SKM-1 treated with dmso at 0.1 percent for 144 hours (cell line): ENCODE measurements at regions not wholly inside any gene's neighbourhood (a gene's known extent, or its start where the extent isn't known, plus 50 kb on each side); places are given as distances from the start of the nearest gene placed in this dataset.
"Not testable (repeated sequence)": the region's sequence is repeated elsewhere in the genome, so short reads cannot be mapped to it uniquely, and the experiment has no call there.

Source experiments
- DNase-seq: peaks from one replicate; lab custom pipeline; 2025; ENCODE audit not compliant: unreplicated experiment; lab: John Stamatoyannopoulos, UW

- no peak for DNase-seq
Observed at GRCh38 chr21:35394049-35394448, 344.9 kb upstream of the RUNX1 start.

DNA sequence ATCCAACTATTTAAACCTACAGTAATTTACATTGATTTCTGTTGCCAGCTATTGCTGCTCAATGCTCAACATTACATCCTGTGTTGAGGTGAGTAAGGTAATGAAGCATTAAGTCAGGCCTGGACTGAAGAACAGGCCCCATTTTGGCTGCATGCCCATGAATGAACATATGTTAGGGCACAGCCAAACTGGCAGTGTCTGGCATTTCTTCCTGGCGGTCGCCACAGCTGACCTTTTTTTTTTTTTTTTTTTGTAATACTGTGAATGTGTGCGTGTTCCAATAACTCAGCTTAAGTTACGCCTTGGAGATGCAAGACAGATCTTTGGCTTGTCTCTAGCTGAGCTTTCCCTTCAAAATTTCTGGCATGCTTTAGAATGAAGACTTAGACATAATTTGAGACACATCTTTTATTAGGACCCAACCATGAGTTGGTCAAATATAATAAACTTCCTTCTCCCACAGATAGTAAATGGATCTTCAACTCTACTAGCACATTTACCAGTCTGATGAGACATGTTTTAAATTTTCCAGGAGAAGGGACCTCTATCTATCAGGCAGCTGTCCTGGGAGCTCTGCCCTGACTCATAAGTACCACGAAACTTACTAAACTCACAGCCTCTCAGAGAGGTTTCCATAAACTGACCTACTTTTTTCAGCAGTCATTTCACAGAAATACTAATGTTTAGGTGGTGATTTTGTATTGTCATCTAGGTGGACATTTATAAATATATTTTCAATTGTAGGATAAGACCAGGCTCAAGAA, 341.1 kb upstream of the RUNX1 start:
- no peak for DNase-seq

DNA sequence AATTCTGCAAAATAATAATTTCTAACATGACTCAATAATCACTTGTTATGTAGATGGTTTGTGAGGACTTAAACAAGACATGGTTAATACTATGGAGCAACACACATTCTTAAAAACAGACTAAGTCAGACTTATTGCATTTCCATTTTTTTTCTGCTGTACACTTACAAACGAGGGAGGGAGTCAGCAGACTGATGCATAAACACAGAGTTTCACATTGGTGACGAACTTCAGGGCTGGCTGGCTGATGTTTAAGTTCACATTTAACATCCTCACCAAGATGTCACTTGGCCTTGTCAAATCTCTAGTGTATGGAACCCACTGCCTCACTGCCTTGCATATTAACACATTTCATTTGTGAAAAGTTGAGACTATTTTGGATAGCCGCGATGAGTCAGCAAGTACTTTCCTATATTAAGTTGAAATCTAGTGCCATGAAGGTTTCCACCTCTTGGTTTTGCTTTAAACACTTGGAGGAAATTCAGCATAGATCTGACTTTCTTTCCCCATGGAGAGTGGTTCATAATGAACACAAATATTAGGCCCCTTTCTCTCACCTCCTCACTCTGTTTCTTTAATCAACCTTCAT, 337.5 kb upstream of the RUNX1 start:
- DNase-seq = no peak

DNA sequence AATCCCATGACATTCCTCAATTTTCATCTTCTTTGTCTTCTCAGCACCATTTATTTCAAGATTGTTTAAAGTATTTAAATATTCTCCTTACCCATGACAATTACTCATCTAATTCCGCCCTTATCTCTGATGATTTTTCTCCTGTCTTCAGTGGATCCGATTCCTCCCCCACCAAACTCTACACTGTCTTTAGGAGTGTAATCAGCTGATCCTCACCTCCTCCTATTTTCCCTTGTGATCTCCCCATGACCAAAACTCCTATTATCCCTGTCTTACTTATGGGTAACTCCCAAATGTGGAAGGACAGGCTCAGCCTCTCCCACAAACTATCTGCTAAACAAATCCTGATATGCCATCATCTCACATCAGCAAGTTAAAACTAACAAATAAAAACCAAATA, 335.3 kb upstream of the RUNX1 start:
- no peak for DNase-seq

DNA sequence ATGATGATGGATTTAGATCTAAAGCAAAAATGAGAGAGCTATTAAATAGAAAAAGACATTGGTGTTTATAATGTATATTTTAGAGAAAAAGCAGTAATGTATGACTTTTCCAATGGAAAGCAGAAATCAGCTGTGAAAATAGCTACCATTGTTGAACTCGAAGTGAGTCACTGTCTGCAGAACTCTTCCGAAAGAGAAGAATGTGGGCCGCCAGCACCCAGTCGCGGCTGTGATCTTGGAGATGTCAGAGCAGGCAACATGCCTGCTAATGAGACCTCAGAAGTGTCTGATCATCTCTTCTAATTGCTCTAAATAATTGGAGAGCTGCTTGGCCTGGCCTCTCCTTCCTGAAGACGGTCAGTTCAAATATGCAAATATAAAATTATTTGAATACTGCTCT, 333.6 kb upstream of the RUNX1 start:
- DNase-seq = no peak

GRCh38 chr21:35381743-35382310, 332.7 kb upstream of the RUNX1 start:
- no peak for DNase-seq

DNA sequence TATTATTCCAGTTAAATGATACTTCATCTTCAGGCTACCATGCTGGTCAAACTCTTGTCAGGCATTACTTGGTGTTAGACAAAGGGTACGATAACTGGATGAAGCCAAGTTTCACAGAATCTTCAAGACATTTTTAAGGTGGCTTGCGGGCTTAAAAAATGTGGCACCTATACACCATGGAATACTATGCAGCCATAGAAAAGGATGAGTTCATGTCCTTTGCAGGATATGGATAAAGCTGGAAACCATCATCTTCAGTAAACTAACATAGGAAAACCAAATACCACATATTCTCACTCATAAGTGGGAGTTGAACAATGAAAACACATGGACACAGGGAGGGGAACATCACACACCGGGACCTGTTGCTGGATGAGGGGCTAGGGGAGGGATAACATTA, 331.2 kb upstream of the RUNX1 start:
- DNase-seq = not testable (repeated sequence)

GRCh38 chr21:35378881-35379280, 329.8 kb upstream of the RUNX1 start:
- DNase-seq = no peak

GRCh38 chr21:35377505-35378090, 328.5 kb upstream of the RUNX1 start:
- no peak for DNase-seq

DNA sequence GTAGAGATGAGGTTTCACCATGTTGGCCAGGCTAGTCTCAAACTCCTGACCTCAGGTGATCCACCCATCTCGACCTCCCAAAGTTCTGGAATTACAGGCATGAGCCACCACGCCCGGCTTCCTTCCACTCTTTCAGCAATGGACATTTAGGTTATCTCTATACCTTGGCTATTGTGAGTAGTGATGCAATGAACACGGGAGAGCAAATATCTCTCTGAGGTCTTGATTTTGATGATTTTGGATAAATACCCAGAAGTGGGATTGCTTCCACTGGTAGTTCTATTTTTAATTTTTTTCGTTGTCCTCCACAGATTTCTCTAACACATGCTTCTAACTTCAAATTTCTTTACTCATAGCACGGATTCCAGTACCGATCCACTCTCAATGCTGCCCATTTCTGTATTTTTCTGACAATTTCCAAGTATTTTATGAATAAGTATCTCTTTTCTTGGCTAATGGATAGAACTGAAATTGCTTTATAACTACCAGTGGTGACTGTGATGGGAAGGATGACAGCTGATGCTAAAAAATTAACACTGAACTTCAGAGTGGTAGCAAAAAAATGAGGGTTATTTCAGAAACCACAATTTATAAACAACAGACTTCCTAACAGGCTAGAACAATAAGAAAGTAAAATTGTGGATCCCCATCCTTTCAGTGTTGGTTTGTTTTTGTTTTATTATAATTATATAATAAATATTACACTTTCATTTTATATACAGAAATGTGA, 327.5 kb upstream of the RUNX1 start:
- DNase-seq = no peak

DNA sequence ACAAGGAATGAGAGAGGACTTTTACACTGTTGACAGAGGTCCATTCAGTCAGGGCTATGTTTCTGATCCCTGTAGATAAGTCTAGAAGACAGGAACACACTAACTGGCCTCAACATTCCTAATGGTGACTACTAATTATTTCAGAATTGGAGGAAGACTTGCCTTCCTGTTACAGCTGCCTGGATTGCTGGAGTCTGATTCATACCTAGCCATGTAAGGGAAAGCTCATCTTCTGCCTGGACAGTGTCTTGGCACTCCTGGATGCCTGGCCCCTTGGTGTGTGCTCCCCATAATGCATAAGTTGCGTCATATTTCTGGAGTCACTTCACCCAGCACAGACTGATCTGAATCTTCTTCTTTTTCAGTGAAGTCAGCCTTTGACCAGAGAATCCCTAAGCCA, 326.0 kb upstream of the RUNX1 start:
- DNase-seq = no peak

- no peak for DNase-seq
Observed at GRCh38 chr21:35373998-35374397, 324.9 kb upstream of the RUNX1 start.

DNA sequence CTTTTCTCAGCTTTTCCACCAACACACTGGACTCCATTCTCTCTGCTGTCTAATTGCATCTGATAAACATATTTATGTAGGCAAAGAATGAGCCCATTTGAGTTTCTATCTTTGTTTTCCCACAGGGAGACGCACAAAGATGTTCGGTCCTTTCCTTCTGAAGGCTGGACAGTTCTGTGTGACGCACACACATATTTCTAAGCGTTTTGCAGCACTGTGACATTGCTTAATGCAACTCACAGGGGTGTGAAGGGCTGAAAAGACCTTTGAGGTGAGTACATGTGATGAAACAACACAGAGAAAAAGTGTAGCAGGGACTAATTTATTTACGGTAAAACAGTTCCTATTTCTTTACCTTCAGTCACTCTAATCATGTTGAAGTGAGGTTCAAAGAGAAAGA, 323.1 kb upstream of the RUNX1 start:
- no peak for DNase-seq

DNA sequence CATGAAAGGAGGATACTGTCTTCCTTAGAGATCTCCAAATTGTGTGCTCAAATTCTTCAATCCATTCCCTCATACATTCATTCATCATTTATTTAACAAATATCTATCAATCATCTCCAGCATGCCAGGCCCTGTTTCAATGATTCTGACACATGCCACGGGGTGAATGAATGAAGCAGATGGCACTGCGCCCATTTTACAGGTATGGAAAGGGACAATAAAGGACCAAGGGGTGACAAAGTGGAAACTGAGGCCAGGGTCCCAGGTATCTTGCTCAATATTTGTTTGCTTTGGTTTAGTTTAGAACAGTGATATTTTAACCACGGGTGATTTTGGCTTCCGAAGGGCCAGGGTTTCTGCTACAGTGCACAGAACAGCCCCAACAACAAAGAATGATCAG, 321.6 kb upstream of the RUNX1 start:
- DNase-seq = no peak

GRCh38 chr21:35370071-35370470, 321.0 kb upstream of the RUNX1 start:
- DNase-seq = no peak

DNA sequence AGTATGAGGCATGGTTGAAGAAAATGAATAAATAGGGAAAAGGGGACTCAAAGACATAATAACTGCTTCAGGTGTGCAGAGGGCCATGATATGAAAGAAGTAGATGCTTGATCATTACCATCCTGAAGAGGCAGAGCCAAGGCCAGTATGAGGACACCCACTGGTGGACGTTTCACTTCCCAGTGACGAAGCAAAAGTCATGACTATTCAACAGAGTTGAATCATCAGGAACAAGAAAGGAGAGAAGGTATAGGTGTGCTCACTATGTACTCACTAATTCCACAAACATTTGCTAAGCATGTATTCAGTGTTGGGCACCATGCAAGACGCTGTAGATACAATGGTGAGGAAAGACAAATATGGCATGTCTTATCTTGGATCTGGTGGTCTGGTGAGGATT, 319.2 kb upstream of the RUNX1 start:
- no peak for DNase-seq

- no peak for DNase-seq
Observed at GRCh38 chr21:35367553-35367952, 318.5 kb upstream of the RUNX1 start.

DNA sequence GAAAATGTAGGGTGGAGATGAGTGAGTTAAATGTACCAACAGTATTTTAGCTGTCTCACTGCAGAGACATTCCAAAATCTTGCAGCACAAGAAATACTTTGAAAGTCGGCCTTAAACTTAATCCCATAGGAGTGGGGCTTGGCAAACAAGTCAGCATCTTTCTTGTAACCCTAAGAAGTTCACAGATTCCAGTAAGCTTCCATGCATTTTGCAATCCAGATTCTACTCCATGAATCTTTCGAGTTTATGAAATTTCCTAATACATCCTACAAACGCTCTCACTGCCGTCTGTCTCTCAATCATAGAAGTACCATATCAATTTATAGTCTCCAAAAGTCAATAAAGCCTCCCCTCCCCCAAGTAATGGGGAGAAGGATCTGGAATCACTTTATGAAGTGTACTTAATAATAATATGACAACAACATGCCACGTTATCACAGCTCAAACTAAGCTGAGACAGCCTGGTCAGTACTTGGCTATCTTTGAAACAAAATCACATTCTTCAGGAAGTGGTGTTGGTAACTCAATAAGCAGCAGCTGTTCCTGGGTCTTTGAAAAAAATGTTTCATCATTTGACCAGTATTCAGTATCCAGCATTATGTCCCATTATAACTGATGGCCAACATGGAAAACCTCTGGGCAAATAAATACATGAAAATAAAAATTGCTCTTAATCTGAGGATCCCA, 317.4 kb upstream of the RUNX1 start:
- DNase-seq = no peak

- DNase-seq = no peak
Observed at GRCh38 chr21:35363458-35363857, 314.4 kb upstream of the RUNX1 start.

GRCh38 chr21:35361988-35362387, 312.9 kb upstream of the RUNX1 start:
- DNase-seq = no peak
